Amniotic epithelial cell (primary cell): ENCODE measurements at regions not wholly inside any gene's neighbourhood (a gene's known extent, or its start where the extent isn't known, plus 50 kb on each side); places are given as distances from the start of the nearest gene placed in this dataset.
"Not testable (repeated sequence)": the region's sequence is repeated elsewhere in the genome, so short reads cannot be mapped to it uniquely, and the experiment has no call there.

Experiments used
- DNase-seq: peaks from one replicate; pipeline ENCODE4 v3.0.0-alpha.2; 2010; ENCODE audit warnings: low read depth

GRCh38 chr5:164998590-164998989, 1493.2 kb downstream of the MAT2B start:
- DNase-seq, result no peak

GRCh38 chr5:165000479-165001190, 1495.2 kb downstream of the MAT2B start:
- DNase-seq, result no peak

- no peak for DNase-seq
Observed at GRCh38 chr5:165003283-165003682, 1497.9 kb downstream of the MAT2B start.

- no peak for DNase-seq
Observed at GRCh38 chr5:165004175-165004574, 1498.8 kb downstream of the MAT2B start.

GRCh38 chr5:165014439-165014838, 1509.0 kb downstream of the MAT2B start:
- no peak for DNase-seq

GRCh38 chr5:165015126-165015525, 1509.7 kb downstream of the MAT2B start:
- no peak for DNase-seq

- DNase-seq, result no peak
Observed at GRCh38 chr5:165015547-165015946, 1510.1 kb downstream of the MAT2B start.

GRCh38 chr5:165026971-165027370, 1521.6 kb downstream of the MAT2B start:
- DNase-seq, result no peak

GRCh38 chr5:165028356-165028755, 1522.9 kb downstream of the MAT2B start:
- DNase-seq, result no peak

- peak; percentile 41 for DNase-seq
Observed at GRCh38 chr5:165029099-165029870, 1523.9 kb downstream of the MAT2B start.

GRCh38 chr5:165030971-165031370, 1525.6 kb downstream of the MAT2B start:
- no peak for DNase-seq

- DNase-seq, result no peak
Observed at GRCh38 chr5:165031371-165031770, 1526.0 kb downstream of the MAT2B start.

GRCh38 chr5:165035520-165035919, 1530.1 kb downstream of the MAT2B start:
- DNase-seq, result no peak

GRCh38 chr5:165039748-165040147, 1534.3 kb downstream of the MAT2B start:
- DNase-seq, result no peak

- not testable (repeated sequence) for DNase-seq
Observed at GRCh38 chr5:165045941-165046340, 1540.5 kb downstream of the MAT2B start.

- peak; percentile 68 for DNase-seq
Observed at GRCh38 chr5:165055476-165055875, 1550.1 kb downstream of the MAT2B start.

GRCh38 chr5:165057145-165057544, 1551.7 kb downstream of the MAT2B start:
- peak; percentile 46 for DNase-seq

- no peak for DNase-seq
Observed at GRCh38 chr5:165066751-165067385, 1561.4 kb downstream of the MAT2B start.

GRCh38 chr5:165076686-165077085, 1571.3 kb downstream of the MAT2B start:
- DNase-seq, result peak; percentile 1

GRCh38 chr5:165079389-165079788, 1574.0 kb downstream of the MAT2B start:
- no peak for DNase-seq

GRCh38 chr5:165083394-165083793, 1578.0 kb downstream of the MAT2B start:
- DNase-seq, result no peak

- DNase-seq, result no peak
Observed at GRCh38 chr5:165086465-165086864, 1581.0 kb downstream of the MAT2B start.

GRCh38 chr5:165094782-165095181, 1589.4 kb downstream of the MAT2B start:
- no peak for DNase-seq
